Lower leg skin (tissue), 3 donors: ENCODE measurements at regions not wholly inside any gene's neighbourhood (a gene's known extent, or its start where the extent isn't known, plus 50 kb on each side); places are given as distances from the start of the nearest gene placed in this dataset.

ENCODE experiments used
- POLR2A ChIP-seq, 2 donors: fragments of 450-650 bp; IDR thresholded peaks; one replicate each; pipeline ENCODE4 v1.6.1; 2016 to 2017; ENCODE audit warnings: antibody characterized with exemption in 2 of 2, mild to moderate bottlenecking in 1 of 2, moderate library complexity in 1 of 2
- TF ChIP-seq, protein P1 (sequence below), 3 donors: fragments of 450-650 bp; IDR thresholded peaks; one replicate each; pipeline ENCODE4 v1.5.1; 2016; ENCODE audit warnings: antibody characterized with exemption in 3 of 3, mild to moderate bottlenecking in 3 of 3, moderate library complexity in 2 of 3

DNA sequence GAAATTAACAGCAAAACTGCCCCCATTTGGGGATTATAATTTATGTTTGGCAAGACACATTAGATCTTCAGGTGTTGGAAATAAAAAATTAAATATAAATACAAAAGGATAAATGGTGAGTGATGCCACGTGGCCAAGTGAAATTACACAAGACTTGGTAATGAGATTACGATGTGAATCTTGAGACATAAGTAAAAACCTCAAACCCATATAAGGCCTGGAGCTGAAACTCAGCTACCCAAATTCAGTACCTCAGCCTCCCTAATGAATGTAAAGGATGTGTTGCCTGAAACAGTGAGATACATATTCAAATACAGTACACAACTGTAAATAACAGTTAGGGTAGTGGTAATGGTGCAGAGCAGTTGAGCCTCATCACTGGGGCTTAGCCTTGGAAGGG, 1146.6 kb downstream of the OTOL1 start:
- TF ChIP-seq, protein P1, sequence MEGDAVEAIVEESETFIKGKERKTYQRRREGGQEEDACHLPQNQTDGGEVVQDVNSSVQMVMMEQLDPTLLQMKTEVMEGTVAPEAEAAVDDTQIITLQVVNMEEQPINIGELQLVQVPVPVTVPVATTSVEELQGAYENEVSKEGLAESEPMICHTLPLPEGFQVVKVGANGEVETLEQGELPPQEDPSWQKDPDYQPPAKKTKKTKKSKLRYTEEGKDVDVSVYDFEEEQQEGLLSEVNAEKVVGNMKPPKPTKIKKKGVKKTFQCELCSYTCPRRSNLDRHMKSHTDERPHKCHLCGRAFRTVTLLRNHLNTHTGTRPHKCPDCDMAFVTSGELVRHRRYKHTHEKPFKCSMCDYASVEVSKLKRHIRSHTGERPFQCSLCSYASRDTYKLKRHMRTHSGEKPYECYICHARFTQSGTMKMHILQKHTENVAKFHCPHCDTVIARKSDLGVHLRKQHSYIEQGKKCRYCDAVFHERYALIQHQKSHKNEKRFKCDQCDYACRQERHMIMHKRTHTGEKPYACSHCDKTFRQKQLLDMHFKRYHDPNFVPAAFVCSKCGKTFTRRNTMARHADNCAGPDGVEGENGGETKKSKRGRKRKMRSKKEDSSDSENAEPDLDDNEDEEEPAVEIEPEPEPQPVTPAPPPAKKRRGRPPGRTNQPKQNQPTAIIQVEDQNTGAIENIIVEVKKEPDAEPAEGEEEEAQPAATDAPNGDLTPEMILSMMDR (IDR thresholded peaks at IDR 0.05): no peak
- TF ChIP-seq POLR2A (IDR thresholded peaks at IDR 0.05): no peak
